Progenitor cell of endocrine pancreas (in vitro differentiated cells): ENCODE measurements at regions not wholly inside any gene's neighbourhood (a gene's known extent, or its start where the extent isn't known, plus 50 kb on each side); places are given as distances from the start of the nearest gene placed in this dataset.
"Not testable (repeated sequence)": the region's sequence is repeated elsewhere in the genome, so short reads cannot be mapped to it uniquely, and the experiment has no call there.

Experiments
- DNase-seq: peaks from one replicate; pipeline ENCODE4 v3.0.0; 2021; ENCODE audit warnings: low spot score; ENCODE audit not compliant: unreplicated experiment
- H3K27ac Mint-ChIP-seq: 2 replicates; pipeline ENCODE4 v1.8.0; 2021; ENCODE audit warnings: mild to moderate bottlenecking, moderate library complexity, mixed read lengths
- H3K27me3 Mint-ChIP-seq: 2 replicates; pipeline ENCODE4 v1.8.0; 2021; ENCODE audit warnings: mixed read lengths
- H3K36me3 Mint-ChIP-seq: 2 replicates; pipeline ENCODE4 v1.8.0; 2022; ENCODE audit warnings: mixed read lengths; ENCODE audit not compliant: insufficient read depth
- H3K4me1 Mint-ChIP-seq: 2 replicates; pipeline ENCODE4 v1.8.0; 2021; ENCODE audit warnings: low read depth, mixed read lengths
- H3K4me3 Mint-ChIP-seq: 2 replicates; pipeline ENCODE4 v1.8.0; 2021; ENCODE audit warnings: low read depth, mild to moderate bottlenecking, moderate library complexity, mixed read lengths
- H3K9me3 Mint-ChIP-seq: 2 replicates; pipeline ENCODE4 v1.8.0; 2021; ENCODE audit warnings: low read depth, mixed read lengths
- TF ChIP-seq, protein P1 (sequence below): fragments of 200-600 bp; sonication (generic); IDR thresholded peaks from one replicate; pipeline ENCODE4 v1.5.0; 2021; ENCODE audit warnings: antibody characterized with exemption, mild to moderate bottlenecking; ENCODE audit not compliant: unreplicated experiment

DNA sequence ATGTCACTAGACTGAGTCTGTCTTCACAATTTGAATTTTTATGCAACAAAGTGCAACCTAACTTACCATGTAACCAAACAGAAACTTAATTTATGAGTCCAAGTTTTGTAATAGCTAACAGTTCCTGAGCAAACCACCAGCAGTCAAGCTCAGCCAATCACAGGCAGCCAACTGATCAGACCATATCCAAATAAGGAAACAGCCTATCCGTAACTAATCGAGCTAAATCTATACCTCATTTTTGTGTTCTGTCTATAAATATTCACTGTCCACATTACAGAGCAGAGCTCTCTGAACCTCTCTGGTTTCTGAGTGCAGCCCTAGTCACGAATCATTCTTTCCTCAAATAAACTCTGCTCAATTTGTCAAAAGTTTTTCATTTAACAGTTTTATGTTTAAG lies 367.6 kb downstream of the PRR32 start:
- Mint-ChIP-seq H3K27ac (no peak overlapping the region), H3K36me3 (no peaks in the 10 kb centered on the region), H3K4me1 (no peaks in the 10 kb centered on the region), H3K27me3 (no peaks in the 10 kb centered on the region), H3K9me3 (peaks cover 4% of the 10 kb centered on the region), H3K4me3 (no peak overlapping the region)
- TF ChIP-seq, protein P1, sequence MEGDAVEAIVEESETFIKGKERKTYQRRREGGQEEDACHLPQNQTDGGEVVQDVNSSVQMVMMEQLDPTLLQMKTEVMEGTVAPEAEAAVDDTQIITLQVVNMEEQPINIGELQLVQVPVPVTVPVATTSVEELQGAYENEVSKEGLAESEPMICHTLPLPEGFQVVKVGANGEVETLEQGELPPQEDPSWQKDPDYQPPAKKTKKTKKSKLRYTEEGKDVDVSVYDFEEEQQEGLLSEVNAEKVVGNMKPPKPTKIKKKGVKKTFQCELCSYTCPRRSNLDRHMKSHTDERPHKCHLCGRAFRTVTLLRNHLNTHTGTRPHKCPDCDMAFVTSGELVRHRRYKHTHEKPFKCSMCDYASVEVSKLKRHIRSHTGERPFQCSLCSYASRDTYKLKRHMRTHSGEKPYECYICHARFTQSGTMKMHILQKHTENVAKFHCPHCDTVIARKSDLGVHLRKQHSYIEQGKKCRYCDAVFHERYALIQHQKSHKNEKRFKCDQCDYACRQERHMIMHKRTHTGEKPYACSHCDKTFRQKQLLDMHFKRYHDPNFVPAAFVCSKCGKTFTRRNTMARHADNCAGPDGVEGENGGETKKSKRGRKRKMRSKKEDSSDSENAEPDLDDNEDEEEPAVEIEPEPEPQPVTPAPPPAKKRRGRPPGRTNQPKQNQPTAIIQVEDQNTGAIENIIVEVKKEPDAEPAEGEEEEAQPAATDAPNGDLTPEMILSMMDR, result no peak
- no peak for DNase-seq

DNA sequence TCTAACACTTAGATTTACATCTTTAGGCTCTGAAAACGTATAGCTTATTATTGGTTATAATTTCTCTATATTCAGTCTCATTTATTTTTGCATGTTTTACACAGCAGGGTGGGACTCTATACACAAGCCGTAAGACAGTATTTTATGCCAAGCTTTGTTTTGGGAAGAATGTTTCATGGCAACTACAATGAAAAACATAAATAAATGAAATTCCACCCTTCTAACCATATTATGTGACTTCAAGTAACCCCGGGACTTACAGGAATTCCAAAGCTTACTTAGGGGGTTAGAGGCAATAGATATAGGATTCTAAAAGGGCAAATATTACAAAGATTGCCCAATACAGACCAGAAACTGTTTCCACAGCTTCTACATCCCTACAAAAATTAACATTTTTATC lies 370.9 kb downstream of the PRR32 start:
- H3K4me3 Mint-ChIP-seq, result no peak overlapping the region
- H3K9me3 Mint-ChIP-seq, result peaks cover 4% of the 10 kb centered on the region
- no peaks in the 10 kb centered on the region for H3K36me3 Mint-ChIP-seq
- no peak for DNase-seq
- peaks cover 11% of the 10 kb centered on the region for H3K4me1 Mint-ChIP-seq
- H3K27me3 Mint-ChIP-seq, result no peaks in the 10 kb centered on the region
- TF ChIP-seq, protein P1, result no peak
- no peak overlapping the region for H3K27ac Mint-ChIP-seq

DNA sequence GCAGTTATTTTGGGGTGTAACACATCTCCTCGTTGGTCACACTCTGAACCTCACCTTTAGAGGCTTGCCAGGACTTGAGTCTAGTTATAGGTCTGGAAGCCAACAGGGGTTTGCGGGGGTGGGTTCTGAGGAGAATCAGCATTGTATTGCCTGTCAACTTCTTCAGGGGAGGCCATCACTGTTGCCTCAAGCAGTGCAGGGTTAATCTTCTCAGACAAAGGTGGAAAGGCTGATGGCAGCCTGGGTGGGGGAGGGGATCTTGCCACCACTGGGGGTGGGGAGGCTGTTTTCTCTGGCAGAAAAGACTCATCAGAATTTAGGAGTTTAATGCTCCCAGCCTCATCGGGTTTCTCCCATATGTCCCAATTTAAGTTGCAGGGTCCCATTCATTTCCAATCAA lies 387.8 kb downstream of the PRR32 start:
- Mint-ChIP-seq H3K27ac (peak overlapping the region; percentile 15), H3K36me3 (no peaks in the 10 kb centered on the region), H3K4me3 (no peak overlapping the region), H3K9me3 (peaks cover 7% of the 10 kb centered on the region), H3K4me1 (no peaks in the 10 kb centered on the region), H3K27me3 (no peaks in the 10 kb centered on the region)
- DNase-seq, result no peak
- TF ChIP-seq, protein P1, result no peak

DNA sequence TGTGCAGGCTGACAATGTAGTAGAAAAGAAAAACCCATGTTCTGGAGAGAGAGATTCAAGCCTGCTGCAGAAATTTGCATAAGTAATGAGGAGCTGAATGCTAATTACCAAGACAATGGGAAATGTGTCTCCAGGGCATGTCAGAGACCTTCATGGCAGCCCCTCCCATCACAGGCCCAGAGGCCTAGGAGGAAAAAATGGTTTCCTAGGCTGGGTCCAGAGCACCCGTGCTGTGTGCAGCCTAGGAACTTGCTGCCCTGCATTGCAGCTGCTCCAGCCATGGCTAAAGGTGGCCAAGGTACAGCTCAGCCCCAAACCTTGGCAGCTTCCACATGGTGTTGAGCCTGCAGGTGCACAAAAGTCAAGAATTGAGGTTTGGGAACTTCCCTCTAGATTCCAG lies 402.3 kb downstream of the PRR32 start:
- not testable (repeated sequence) for H3K27me3 Mint-ChIP-seq, H3K4me3 Mint-ChIP-seq, H3K4me1 Mint-ChIP-seq, H3K27ac Mint-ChIP-seq, H3K36me3 Mint-ChIP-seq, DNase-seq
- peaks cover 29% of the 10 kb centered on the region for H3K9me3 Mint-ChIP-seq

DNA sequence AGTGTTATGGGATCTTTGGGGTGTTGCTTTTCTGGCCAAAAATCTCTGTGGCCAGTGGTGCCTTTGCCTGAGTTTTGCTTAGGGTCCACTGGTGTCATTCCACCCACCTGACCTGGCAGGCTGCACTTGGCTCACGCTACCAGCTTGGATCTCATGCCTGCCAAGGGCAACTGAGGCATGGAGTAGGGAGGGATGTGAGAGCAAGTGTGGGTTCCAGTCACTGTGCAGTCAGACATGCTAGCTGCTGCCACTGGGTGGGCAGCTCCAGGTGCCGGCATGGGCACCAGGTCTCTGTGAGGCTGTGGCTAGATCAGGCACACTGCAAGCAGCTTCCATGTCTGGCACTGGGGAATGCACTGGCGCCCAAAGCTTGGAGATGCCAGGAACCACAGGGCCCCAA lies 424.1 kb downstream of the PRR32 start:
- Mint-ChIP-seq H3K36me3 (no peaks in the 10 kb centered on the region), H3K27ac (no peak overlapping the region), H3K9me3 (peaks cover 7% of the 10 kb centered on the region), H3K4me3 (no peak overlapping the region), H3K27me3 (no peaks in the 10 kb centered on the region), H3K4me1 (peaks cover 1% of the 10 kb centered on the region)
- no peak for DNase-seq
- TF ChIP-seq, protein P1, result no peak

DNA sequence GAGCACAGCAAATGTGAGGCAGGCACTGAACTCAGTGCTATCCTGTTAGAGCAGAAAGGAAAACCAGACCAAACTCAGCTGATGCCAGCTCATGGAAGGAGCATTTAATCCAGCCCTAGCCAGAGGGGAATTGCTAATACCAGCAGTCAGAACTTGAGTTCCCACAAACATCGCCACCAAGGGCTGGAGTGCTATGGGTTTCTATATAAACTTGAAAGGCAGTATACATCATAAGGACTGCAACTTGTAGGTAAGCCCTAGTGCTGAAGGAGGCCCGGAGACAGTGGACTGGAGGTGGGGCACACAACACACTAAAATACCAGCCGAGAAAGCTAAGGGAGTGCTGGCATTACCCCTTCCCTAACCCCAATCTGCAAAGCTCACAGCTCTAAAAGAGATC lies 440.2 kb downstream of the PRR32 start:
- H3K4me1 Mint-ChIP-seq, result no peaks in the 10 kb centered on the region
- no peaks in the 10 kb centered on the region for H3K27me3 Mint-ChIP-seq
- H3K27ac Mint-ChIP-seq, result no peak overlapping the region
- no peaks in the 10 kb centered on the region for H3K36me3 Mint-ChIP-seq
- DNase-seq, result no peak
- peaks cover 20% of the 10 kb centered on the region for H3K9me3 Mint-ChIP-seq
- no peak overlapping the region for H3K4me3 Mint-ChIP-seq
- TF ChIP-seq, protein P1, result no peak
